Fibroblast of villous mesenchyme (primary cell): ENCODE measurements at regions not wholly inside any gene's neighbourhood (a gene's known extent, or its start where the extent isn't known, plus 50 kb on each side); places are given as distances from the start of the nearest gene placed in this dataset.

ENCODE experiments used
- DNase-seq: peaks from one replicate; pipeline ENCODE4 v3.0.0-alpha.2; 2010; ENCODE audit warnings: low read depth
- H3K4me3 ChIP-seq: 2 replicates; pipeline ENCODE4 v1.5.1; 2011; ENCODE audit warnings: low read depth, mild to moderate bottlenecking, low read length
- TF ChIP-seq, protein P1 (sequence below): IDR thresholded peaks from 2 replicates; pipeline ENCODE4 v1.5.1; 2012; ENCODE audit warnings: low read depth, mild to moderate bottlenecking, low read length; ENCODE audit not compliant: insufficient read depth

DNA sequence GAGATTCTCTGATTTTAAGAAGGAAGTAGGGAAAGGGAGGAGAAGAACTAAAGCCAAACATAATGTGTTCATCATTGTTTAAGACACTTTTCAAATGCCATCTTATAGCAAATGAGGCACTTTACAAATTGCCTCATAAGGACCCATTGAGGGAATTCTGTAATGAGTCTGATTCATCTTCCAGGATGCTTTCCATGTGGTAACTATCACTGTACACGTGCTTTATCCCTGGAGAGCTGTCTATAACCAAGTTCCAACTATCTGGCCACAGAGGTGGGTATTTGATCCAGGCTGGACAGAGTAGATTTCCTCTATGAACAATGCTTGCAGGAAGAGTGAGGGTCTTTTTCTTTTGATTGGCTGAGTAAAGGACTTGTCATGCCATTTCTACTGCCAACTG lies 183.5 kb upstream of the NFIB start:
- TF ChIP-seq, protein P1, sequence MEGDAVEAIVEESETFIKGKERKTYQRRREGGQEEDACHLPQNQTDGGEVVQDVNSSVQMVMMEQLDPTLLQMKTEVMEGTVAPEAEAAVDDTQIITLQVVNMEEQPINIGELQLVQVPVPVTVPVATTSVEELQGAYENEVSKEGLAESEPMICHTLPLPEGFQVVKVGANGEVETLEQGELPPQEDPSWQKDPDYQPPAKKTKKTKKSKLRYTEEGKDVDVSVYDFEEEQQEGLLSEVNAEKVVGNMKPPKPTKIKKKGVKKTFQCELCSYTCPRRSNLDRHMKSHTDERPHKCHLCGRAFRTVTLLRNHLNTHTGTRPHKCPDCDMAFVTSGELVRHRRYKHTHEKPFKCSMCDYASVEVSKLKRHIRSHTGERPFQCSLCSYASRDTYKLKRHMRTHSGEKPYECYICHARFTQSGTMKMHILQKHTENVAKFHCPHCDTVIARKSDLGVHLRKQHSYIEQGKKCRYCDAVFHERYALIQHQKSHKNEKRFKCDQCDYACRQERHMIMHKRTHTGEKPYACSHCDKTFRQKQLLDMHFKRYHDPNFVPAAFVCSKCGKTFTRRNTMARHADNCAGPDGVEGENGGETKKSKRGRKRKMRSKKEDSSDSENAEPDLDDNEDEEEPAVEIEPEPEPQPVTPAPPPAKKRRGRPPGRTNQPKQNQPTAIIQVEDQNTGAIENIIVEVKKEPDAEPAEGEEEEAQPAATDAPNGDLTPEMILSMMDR = no peak
- DNase-seq = no peak
- no peak overlapping the region for H3K4me3 ChIP-seq

- no peak for DNase-seq
- H3K4me3 ChIP-seq = no peak overlapping the region
- TF ChIP-seq, protein P1 = no peak
These were observed 174.7 kb upstream of the NFIB start for GRCh38 chr9:14488421-14489190.

GRCh38 chr9:14487547-14488185 lies 173.7 kb upstream of the NFIB start:
- H3K4me3 ChIP-seq = no peak overlapping the region
- no peak for DNase-seq
- TF ChIP-seq, protein P1 = no peak

- no peak overlapping the region for H3K4me3 ChIP-seq
- TF ChIP-seq, protein P1 = no peak
- no peak for DNase-seq
These were observed 171.4 kb upstream of the NFIB start for GRCh38 chr9:14485366-14485765.

- no peak overlapping the region for H3K4me3 ChIP-seq
- TF ChIP-seq, protein P1 = no peak
- DNase-seq = no peak
These were observed 168.9 kb upstream of the NFIB start for GRCh38 chr9:14482856-14483255.

DNA sequence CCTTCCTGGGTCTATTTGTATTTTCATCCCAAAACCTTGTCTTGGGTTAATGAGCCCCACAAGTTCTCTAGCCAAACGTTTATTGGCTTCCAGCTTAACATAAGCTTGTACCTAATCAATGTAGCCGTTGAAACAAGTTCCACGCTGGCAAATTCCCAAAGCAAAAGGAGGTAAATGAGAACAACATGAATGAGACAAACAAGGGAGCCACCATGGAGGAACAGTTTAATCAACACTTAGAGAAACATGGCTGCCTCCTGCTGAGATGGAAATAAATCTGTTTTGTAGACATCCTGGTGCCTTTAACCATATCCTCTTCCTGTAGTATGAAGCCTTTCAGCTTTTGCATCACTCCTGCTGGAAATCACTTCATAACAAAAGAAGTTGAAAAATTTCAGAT lies 166.6 kb upstream of the NFIB start:
- H3K4me3 ChIP-seq = no peak overlapping the region
- TF ChIP-seq, protein P1 = no peak
- no peak for DNase-seq
